Stimulated activated CD4-positive, alpha-beta T cell treated with anti-CD3 and anti-CD28 coated beads, Interleukin-12 subunit alpha, Interleukin-12 subunit beta, amount 100 ng/mL, for 24 hours (primary cell): ENCODE measurements at regions not wholly inside any gene's neighbourhood (a gene's known extent, or its start where the extent isn't known, plus 50 kb on each side); places are given as distances from the start of the nearest gene placed in this dataset.

Experiments used
- DNase-seq, 2 experiments: peaks; one replicate each; pipeline ENCODE4 v3.0.0-alpha.2; 2020; ENCODE audit warnings: low read depth in 2 of 2

GRCh38 chr6:98711380-98711779 is 123.0 kb upstream of the POU3F2 start:
- no peak for DNase-seq

- no peak for DNase-seq
These were observed 118.0 kb upstream of the POU3F2 start for GRCh38 chr6:98716341-98716740.

- no peak for DNase-seq
These were observed 117.0 kb upstream of the POU3F2 start for GRCh38 chr6:98717322-98717877.

- DNase-seq = no peak
These were observed 116.4 kb upstream of the POU3F2 start for GRCh38 chr6:98717988-98718387.

- no peak for DNase-seq
These were observed 109.8 kb upstream of the POU3F2 start for GRCh38 chr6:98724537-98724936.

GRCh38 chr6:98747273-98747672 is 87.1 kb upstream of the POU3F2 start:
- DNase-seq = no peak

GRCh38 chr6:98747960-98748359 is 86.4 kb upstream of the POU3F2 start:
- DNase-seq = no peak

GRCh38 chr6:98759459-98759858 is 74.9 kb upstream of the POU3F2 start:
- DNase-seq = no peak

- no peak for DNase-seq
These were observed 69.9 kb upstream of the POU3F2 start for GRCh38 chr6:98764373-98764911.

- DNase-seq = no peak
These were observed 64.8 kb upstream of the POU3F2 start for GRCh38 chr6:98769546-98769945.

GRCh38 chr6:98775205-98775604 is 59.2 kb upstream of the POU3F2 start:
- no peak for DNase-seq

GRCh38 chr6:98777762-98778161 is 56.6 kb upstream of the POU3F2 start:
- DNase-seq = no peak

GRCh38 chr6:98779618-98780017 is 54.8 kb upstream of the POU3F2 start:
- DNase-seq = no peak

GRCh38 chr6:98782772-98783171 is 51.6 kb upstream of the POU3F2 start:
- DNase-seq = no peak

- no peak for DNase-seq
These were observed 50.8 kb upstream of the POU3F2 start for GRCh38 chr6:98783578-98783977.
